HEK293 (cell line): ENCODE measurements at regions not wholly inside any gene's neighbourhood (a gene's known extent, or its start where the extent isn't known, plus 50 kb on each side); places are given as distances from the start of the nearest gene placed in this dataset.

Experiments used
- CTCF ChIA-PET: fragments of 350-600 bp; formaldehyde crosslinking; extraction: SDS; loops from one replicate; lab custom pipeline; 2021; ENCODE audit warnings: antibody characterized with exemption; lab: Yijun Ruan, JAX
- POLR2A ChIA-PET: fragments of 300-600 bp; formaldehyde crosslinking; extraction: SDS; loops from one replicate; lab custom pipeline; 2020; ENCODE audit warnings: antibody characterized with exemption, inconsistent platforms; lab: Yijun Ruan, JAX
- H3K27ac ChIP-seq: fragments of 200-500 bp; sonication (Bioruptor generic); 2 replicates; pipeline ENCODE4 v1.5.1; 2014; ENCODE audit warnings: low read depth, low read length, control low read depth, inconsistent platforms; ENCODE audit errors: extremely low read depth
- H3K36me3 ChIP-seq, 2 experiments: fragments of 200-500 bp in 1 of 2; sonication (Bioruptor generic) in 1 of 2; 1 replicate in 1 of 2; 2 replicates in 1 of 2; pipeline ENCODE4 v1.5.1; 2014 to 2017; ENCODE audit warnings: inconsistent platforms in 2 of 2, low read length in 2 of 2; ENCODE audit not compliant: control insufficient read depth in 2 of 2, insufficient read depth in 1 of 2
- H3K4me1 ChIP-seq: fragments of 200-500 bp; sonication (Bioruptor generic); 2 replicates; pipeline ENCODE4 v1.5.1; 2014; ENCODE audit warnings: mild to moderate bottlenecking, low read length, inconsistent platforms; ENCODE audit not compliant: control insufficient read depth, insufficient read depth
- H3K4me3 ChIP-seq: 2 replicates; pipeline ENCODE4 v1.5.1; 2011; ENCODE audit warnings: low read depth, mild to moderate bottlenecking, control low read depth, low read length, moderate library complexity
- H3K9me3 ChIP-seq: fragments of 200-500 bp; sonication (Bioruptor generic); 2 replicates; pipeline ENCODE4 v1.5.1; 2014; ENCODE audit warnings: low read depth, low read length, inconsistent platforms; ENCODE audit not compliant: control insufficient read depth, insufficient read depth
- IKZF3 ChIP-seq: fragments of 450-650 bp; IDR thresholded peaks from 2 replicates; pipeline ENCODE4 v1.5.0; 2018; ENCODE audit warnings: missing biosample characterization, mild to moderate bottlenecking, missing genetic modification characterization, moderate library complexity
- RBAK ChIP-seq: fragments of 450-650 bp; formaldehyde crosslinking; IDR thresholded peaks from 2 replicates; pipeline ENCODE4 v1.5.1; 2016; ENCODE audit warnings: missing biosample characterization, missing genetic modification characterization
- REPIN1 ChIP-seq: fragments of 450-650 bp; formaldehyde crosslinking; IDR thresholded peaks from 2 replicates; pipeline ENCODE4 v1.5.1; 2017; ENCODE audit warnings: missing biosample characterization, missing genetic modification characterization, low read depth
- SALL2 ChIP-seq: fragments of 450-650 bp; formaldehyde crosslinking; IDR thresholded peaks from 2 replicates; pipeline ENCODE4 v1.5.0; 2017; ENCODE audit warnings: missing biosample characterization, mild to moderate bottlenecking, missing genetic modification characterization, borderline replicate concordance
- ZEB2 ChIP-seq: fragments of 450-650 bp; formaldehyde crosslinking; IDR thresholded peaks from 2 replicates; pipeline ENCODE4 v1.5.1; 2016; ENCODE audit warnings: missing biosample characterization, missing genetic modification characterization
- ZFP3 ChIP-seq: fragments of 450-650 bp; formaldehyde crosslinking; IDR thresholded peaks from 2 replicates; pipeline ENCODE4 v1.5.1; 2016; ENCODE audit warnings: low read depth, missing biosample characterization, missing genetic modification characterization
- ZFP37 ChIP-seq: fragments of 450-650 bp; formaldehyde crosslinking; IDR thresholded peaks from 2 replicates; pipeline ENCODE4 v1.5.1; 2016; ENCODE audit warnings: missing biosample characterization, missing genetic modification characterization
- ZNF114 ChIP-seq: fragments of 450-650 bp; formaldehyde crosslinking; IDR thresholded peaks from 2 replicates; pipeline ENCODE4 v1.5.0; 2017; ENCODE audit warnings: missing biosample characterization, missing genetic modification characterization
- ZNF16 ChIP-seq: fragments of 450-650 bp; formaldehyde crosslinking; IDR thresholded peaks from 2 replicates; pipeline ENCODE4 v1.5.1; 2016; ENCODE audit warnings: low read depth, missing biosample characterization, missing genetic modification characterization
- ZNF19 ChIP-seq: fragments of 450-650 bp; formaldehyde crosslinking; IDR thresholded peaks from 2 replicates; pipeline ENCODE4; 2016; ENCODE audit warnings: missing biosample characterization, missing genetic modification characterization, low read depth
- ZNF292 ChIP-seq: fragments of 450-650 bp; formaldehyde crosslinking; IDR thresholded peaks from 2 replicates; pipeline ENCODE4 v1.5.1; 2016; ENCODE audit warnings: low read depth, missing biosample characterization, missing genetic modification characterization, borderline replicate concordance
- ZNF561 ChIP-seq: fragments of 450-650 bp; IDR thresholded peaks from 2 replicates; pipeline ENCODE4 v1.5.1; 2018; ENCODE audit warnings: missing biosample characterization, missing genetic modification characterization, borderline replicate concordance
- ZNF639 ChIP-seq: fragments of 450-650 bp; formaldehyde crosslinking; IDR thresholded peaks from 2 replicates; pipeline ENCODE4 v1.5.1; 2016; ENCODE audit warnings: missing biosample characterization, missing genetic modification characterization
- ZNF670 ChIP-seq: fragments of 450-650 bp; formaldehyde crosslinking; IDR thresholded peaks from 2 replicates; pipeline ENCODE4 v1.5.1; 2016; ENCODE audit warnings: missing biosample characterization, missing genetic modification characterization, low read depth
- ZNF76 ChIP-seq: fragments of 450-650 bp; formaldehyde crosslinking; IDR thresholded peaks from 2 replicates; pipeline ENCODE4; 2016; ENCODE audit warnings: low read depth, missing biosample characterization, missing genetic modification characterization, borderline replicate concordance
- ZSCAN30 ChIP-seq: fragments of 450-650 bp; IDR thresholded peaks from 2 replicates; pipeline ENCODE4 v1.5.1; 2018; ENCODE audit warnings: missing biosample characterization, mild to moderate bottlenecking, missing genetic modification characterization, moderate library complexity
- TF ChIP-seq, protein P1 (sequence below): fragments of 450-650 bp; formaldehyde crosslinking; IDR thresholded peaks from 2 replicates; pipeline ENCODE4 v1.5.1; 2016; ENCODE audit warnings: missing biosample characterization, missing genetic modification characterization

GRCh38 chr11:128299132-128299726 lies 288.1 kb downstream of the ETS1 start (continued):
- TF ChIP-seq ZNF76 (no peak), ZNF639 (tag by site-specific recombination) (no peak), ZNF16 (tag by site-specific recombination) (no peak), REPIN1 (tag by site-specific recombination) (no peak)

DNA sequence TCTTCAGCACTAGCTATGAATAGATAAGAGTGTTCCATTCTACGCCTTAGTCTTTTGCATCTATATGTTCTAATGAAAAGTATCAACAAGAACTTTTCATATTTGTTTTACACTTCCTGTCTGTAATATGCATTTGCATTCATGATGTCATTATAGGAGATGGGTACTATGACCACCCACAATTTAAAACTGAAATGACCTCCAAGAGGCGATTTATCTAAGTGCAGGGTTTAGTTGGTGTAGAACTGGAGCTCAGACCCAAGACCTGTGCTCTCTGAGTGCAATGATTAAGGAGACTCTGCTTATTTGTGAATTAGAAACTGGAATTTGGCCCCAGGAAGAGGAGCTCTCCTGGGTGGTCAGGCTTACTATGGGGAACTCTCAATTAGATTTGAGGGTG lies 289.1 kb downstream of the ETS1 start:
- H3K4me1 ChIP-seq, result no peaks in the 10 kb centered on the region
- CTCF ChIA-PET, result interaction anchor here (0.6 to 4.3 kb wide), 4 partner anchors 7 to 521 kb away, joined by 3 to 20 read pairs (median 4); no protein-coding TSS in a partner anchor

GRCh38 chr11:128297805-128298204 lies 289.6 kb downstream of the ETS1 start:
- H3K36me3 ChIP-seq, result no peaks in the 10 kb centered on the region
- TF ChIP-seq ZNF292 (tag by site-specific recombination) (no peak), ZNF114 (no peak), RBAK (tag by site-specific recombination) (no peak), ZSCAN30 (no peak), ZNF561 (tag by site-specific recombination) (no peak)
- TF ChIP-seq, protein P1, sequence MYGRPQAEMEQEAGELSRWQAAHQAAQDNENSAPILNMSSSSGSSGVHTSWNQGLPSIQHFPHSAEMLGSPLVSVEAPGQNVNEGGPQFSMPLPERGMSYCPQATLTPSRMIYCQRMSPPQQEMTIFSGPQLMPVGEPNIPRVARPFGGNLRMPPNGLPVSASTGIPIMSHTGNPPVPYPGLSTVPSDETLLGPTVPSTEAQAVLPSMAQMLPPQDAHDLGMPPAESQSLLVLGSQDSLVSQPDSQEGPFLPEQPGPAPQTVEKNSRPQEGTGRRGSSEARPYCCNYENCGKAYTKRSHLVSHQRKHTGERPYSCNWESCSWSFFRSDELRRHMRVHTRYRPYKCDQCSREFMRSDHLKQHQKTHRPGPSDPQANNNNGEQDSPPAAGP (tag by site-specific recombination), result no peak
- no peak overlapping the region for H3K4me3 ChIP-seq
- no peaks in the 10 kb centered on the region for H3K4me1 ChIP-seq
- H3K27ac ChIP-seq, result no peak overlapping the region
- ChIA-PET POLR2A (no interaction called here), CTCF (interaction anchor here (0.6 to 4.3 kb wide), 4 partner anchors 7 to 140 kb away, joined by 3 to 20 read pairs (median 5); no protein-coding TSS in a partner anchor)
- no peaks in the 10 kb centered on the region for H3K9me3 ChIP-seq

More for the DNA sequence above, 289.1 kb downstream of the ETS1 start:
- Histone ChIP-seq H3K27ac (no peak overlapping the region), H3K4me3 (no peak overlapping the region), H3K36me3 (no peaks in the 10 kb centered on the region), H3K9me3 (no peaks in the 10 kb centered on the region)
- TF ChIP-seq SALL2 (tag by site-specific recombination) (no peak), ZNF670 (tag by site-specific recombination) (no peak)
- POLR2A ChIA-PET, result no interaction called here

GRCh38 chr11:128297091-128297651 lies 290.2 kb downstream of the ETS1 start:
- Histone ChIP-seq H3K27ac (no peak overlapping the region), H3K4me3 (no peak overlapping the region), H3K36me3 (no peaks in the 10 kb centered on the region), H3K9me3 (no peaks in the 10 kb centered on the region), H3K4me1 (no peaks in the 10 kb centered on the region)
- ChIA-PET CTCF (interaction anchor here (0.6 to 1.5 kb wide), 5 partner anchors 27 to 324 kb away, joined by 3 to 6 read pairs (median 4); no protein-coding TSS in a partner anchor), POLR2A (no interaction called here)
- TF ChIP-seq ZFP3, result no peak

DNA sequence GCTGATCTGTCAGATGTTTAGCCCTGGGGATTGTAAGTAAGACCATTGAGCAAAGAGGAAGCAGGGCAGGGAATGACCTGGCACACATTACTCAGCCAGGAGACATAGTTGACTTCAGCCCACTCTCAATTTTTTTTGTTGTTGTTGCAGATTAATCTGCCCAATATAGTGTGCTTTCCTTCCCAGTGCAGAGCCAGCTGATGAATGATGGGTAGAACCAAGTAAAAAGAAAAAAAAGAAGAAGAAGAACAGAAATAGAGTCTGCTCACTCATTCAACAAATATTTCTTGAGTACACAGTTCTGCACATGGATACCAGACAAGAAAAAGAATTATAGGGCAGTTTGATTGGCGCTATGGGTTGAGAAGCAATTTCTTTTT lies 292.7 kb downstream of the ETS1 start:
- Histone ChIP-seq H3K9me3 (no peaks in the 10 kb centered on the region), H3K36me3 (no peaks in the 10 kb centered on the region), H3K4me1 (no peaks in the 10 kb centered on the region), H3K27ac (no peak overlapping the region), H3K4me3 (no peak overlapping the region)
- TF ChIP-seq ZEB2 (tag by site-specific recombination), result no peak
- no peak for TF ChIP-seq IKZF3 (tag by site-specific recombination)
- no peak for TF ChIP-seq ZFP37 (tag by site-specific recombination)
- TF ChIP-seq ZNF19, result no peak
- ChIA-PET CTCF (interaction anchor here (1.1 kb wide), 1 partner anchor 337 kb away, joined by 5 read pairs; no protein-coding TSS in a partner anchor), POLR2A (no interaction called here)
